Neural cell (in vitro differentiated cells): ENCODE measurements at regions not wholly inside any gene's neighbourhood (a gene's known extent, or its start where the extent isn't known, plus 50 kb on each side); places are given as distances from the start of the nearest gene placed in this dataset.

Experiments
- EP300 ChIP-seq: fragments of 450-650 bp; conservative IDR thresholded peaks from 2 replicates; pipeline ENCODE4 v1.6.1; 2014; ENCODE audit warnings: antibody characterized with exemption, mild to moderate bottlenecking, moderate library complexity; ENCODE audit not compliant: poor library complexity, severe bottlenecking
- EZH2 ChIP-seq: fragments of 200-600, 300-800 bp; shearing (Covaris generic), sonication (generic); IDR thresholded peaks from 2 replicates; pipeline ENCODE4 v1.6.1; 2014; ENCODE audit warnings: antibody characterized with exemption, low read length, borderline replicate concordance, mild to moderate bottlenecking; ENCODE audit not compliant: insufficient read depth, poor library complexity, severe bottlenecking
- MXI1 ChIP-seq: fragments of 450-650 bp; conservative IDR thresholded peaks from 2 replicates; pipeline ENCODE4 v1.6.1; 2014; ENCODE audit warnings: antibody characterized with exemption, mild to moderate bottlenecking; ENCODE audit not compliant: poor library complexity, severe bottlenecking
- POLR2AphosphoS5 ChIP-seq: IDR thresholded peaks from 2 replicates; pipeline ENCODE4 v1.6.1; 2012
- TAF1 ChIP-seq: IDR thresholded peaks from 2 replicates; pipeline ENCODE4 v1.6.1; 2012; ENCODE audit warnings: low read depth
- TF ChIP-seq, protein P1 (sequence below): fragments of 450-650 bp; IDR thresholded peaks from 2 replicates; pipeline ENCODE4 v1.5.1; 2014; ENCODE audit warnings: antibody characterized with exemption, mild to moderate bottlenecking, moderate library complexity; ENCODE audit not compliant: poor library complexity, severe bottlenecking
- TF ChIP-seq, protein P2 (sequence below): IDR thresholded peaks from 2 replicates; pipeline ENCODE4 v1.6.1; 2012; ENCODE audit warnings: borderline replicate concordance

DNA sequence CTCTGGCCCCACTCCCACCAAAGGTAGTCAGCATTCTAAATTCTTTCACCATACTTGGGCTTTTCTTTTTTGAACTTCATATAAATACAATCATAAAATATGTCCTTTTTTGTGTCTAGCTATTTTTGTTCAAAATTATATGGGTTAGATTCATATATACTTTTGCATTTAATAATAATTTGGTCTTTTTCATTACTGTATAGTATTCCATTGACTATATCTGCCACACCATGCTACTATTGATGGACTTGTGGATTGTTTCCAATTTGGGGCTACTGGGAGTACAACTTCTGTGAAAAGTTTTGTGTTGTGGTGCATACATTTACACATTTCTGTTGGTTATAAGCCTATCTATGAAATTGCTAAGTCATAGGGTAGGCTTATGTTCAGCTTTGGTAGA lies 85.7 kb downstream of the GLUL start:
- TF ChIP-seq, protein P1, sequence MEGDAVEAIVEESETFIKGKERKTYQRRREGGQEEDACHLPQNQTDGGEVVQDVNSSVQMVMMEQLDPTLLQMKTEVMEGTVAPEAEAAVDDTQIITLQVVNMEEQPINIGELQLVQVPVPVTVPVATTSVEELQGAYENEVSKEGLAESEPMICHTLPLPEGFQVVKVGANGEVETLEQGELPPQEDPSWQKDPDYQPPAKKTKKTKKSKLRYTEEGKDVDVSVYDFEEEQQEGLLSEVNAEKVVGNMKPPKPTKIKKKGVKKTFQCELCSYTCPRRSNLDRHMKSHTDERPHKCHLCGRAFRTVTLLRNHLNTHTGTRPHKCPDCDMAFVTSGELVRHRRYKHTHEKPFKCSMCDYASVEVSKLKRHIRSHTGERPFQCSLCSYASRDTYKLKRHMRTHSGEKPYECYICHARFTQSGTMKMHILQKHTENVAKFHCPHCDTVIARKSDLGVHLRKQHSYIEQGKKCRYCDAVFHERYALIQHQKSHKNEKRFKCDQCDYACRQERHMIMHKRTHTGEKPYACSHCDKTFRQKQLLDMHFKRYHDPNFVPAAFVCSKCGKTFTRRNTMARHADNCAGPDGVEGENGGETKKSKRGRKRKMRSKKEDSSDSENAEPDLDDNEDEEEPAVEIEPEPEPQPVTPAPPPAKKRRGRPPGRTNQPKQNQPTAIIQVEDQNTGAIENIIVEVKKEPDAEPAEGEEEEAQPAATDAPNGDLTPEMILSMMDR = no peak
- TF ChIP-seq EP300 (no peak), POLR2AphosphoS5 (no peak), EZH2 (no peak), MXI1 (no peak), TAF1 (no peak)
- TF ChIP-seq, protein P2, sequence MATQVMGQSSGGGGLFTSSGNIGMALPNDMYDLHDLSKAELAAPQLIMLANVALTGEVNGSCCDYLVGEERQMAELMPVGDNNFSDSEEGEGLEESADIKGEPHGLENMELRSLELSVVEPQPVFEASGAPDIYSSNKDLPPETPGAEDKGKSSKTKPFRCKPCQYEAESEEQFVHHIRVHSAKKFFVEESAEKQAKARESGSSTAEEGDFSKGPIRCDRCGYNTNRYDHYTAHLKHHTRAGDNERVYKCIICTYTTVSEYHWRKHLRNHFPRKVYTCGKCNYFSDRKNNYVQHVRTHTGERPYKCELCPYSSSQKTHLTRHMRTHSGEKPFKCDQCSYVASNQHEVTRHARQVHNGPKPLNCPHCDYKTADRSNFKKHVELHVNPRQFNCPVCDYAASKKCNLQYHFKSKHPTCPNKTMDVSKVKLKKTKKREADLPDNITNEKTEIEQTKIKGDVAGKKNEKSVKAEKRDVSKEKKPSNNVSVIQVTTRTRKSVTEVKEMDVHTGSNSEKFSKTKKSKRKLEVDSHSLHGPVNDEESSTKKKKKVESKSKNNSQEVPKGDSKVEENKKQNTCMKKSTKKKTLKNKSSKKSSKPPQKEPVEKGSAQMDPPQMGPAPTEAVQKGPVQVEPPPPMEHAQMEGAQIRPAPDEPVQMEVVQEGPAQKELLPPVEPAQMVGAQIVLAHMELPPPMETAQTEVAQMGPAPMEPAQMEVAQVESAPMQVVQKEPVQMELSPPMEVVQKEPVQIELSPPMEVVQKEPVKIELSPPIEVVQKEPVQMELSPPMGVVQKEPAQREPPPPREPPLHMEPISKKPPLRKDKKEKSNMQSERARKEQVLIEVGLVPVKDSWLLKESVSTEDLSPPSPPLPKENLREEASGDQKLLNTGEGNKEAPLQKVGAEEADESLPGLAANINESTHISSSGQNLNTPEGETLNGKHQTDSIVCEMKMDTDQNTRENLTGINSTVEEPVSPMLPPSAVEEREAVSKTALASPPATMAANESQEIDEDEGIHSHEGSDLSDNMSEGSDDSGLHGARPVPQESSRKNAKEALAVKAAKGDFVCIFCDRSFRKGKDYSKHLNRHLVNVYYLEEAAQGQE = no peak
